Natural killer cell treated with Interleukin-12 subunit alpha and Interleukin-12 subunit beta and Interleukin-15 and Interleukin-18, amount 100 ng/mL, for 72 hours (primary cell): ENCODE measurements at regions not wholly inside any gene's neighbourhood (a gene's known extent, or its start where the extent isn't known, plus 50 kb on each side); places are given as distances from the start of the nearest gene placed in this dataset.
"Not testable (repeated sequence)": the region's sequence is repeated elsewhere in the genome, so short reads cannot be mapped to it uniquely, and the experiment has no call there.

Experiments used
- ATAC-seq, 2 donors: fragments of 150-1000 bp; cut with Tn5 transposase in 1 of 2; sonication (Bioruptor Pico), chemical (Tn5 transposase) in 1 of 2; 2 replicates each; pipeline ENCODE4 v1.10.0; 2021
- DNase-seq: peaks from one replicate; pipeline ENCODE4 v3.0.0; 2022; ENCODE audit warnings: low spot score
- H3K27ac Mint-ChIP-seq, 2 donors: 1 replicate in 1 of 2; 2 replicates in 1 of 2; pipeline ENCODE4 v1.8.0; 2022; ENCODE audit warnings: mixed read lengths in 2 of 2, mild to moderate bottlenecking in 1 of 2, moderate library complexity in 1 of 2
- H3K27me3 Mint-ChIP-seq, 2 donors: 1 replicate in 1 of 2; 2 replicates in 1 of 2; pipeline ENCODE4 v1.8.0; 2022; ENCODE audit warnings: mixed read lengths in 2 of 2
- H3K36me3 Mint-ChIP-seq: one replicate; pipeline ENCODE4 v1.8.0; 2022; ENCODE audit warnings: mixed read lengths
- H3K4me1 Mint-ChIP-seq, 2 donors: 1 replicate in 1 of 2; 2 replicates in 1 of 2; pipeline ENCODE4 v1.8.0; 2022; ENCODE audit warnings: low read depth in 2 of 2, mixed read lengths in 2 of 2, mild to moderate bottlenecking in 1 of 2
- H3K4me3 Mint-ChIP-seq: one replicate; pipeline ENCODE4 v1.8.0; 2022; ENCODE audit warnings: mixed read lengths
- H3K9me3 Mint-ChIP-seq: 2 replicates; pipeline ENCODE4 v1.8.0; 2022; ENCODE audit warnings: mixed read lengths

GRCh38 chr16:60230666-60231065 lies 1496.5 kb upstream of the GOT2 start:
- Mint-ChIP-seq H3K4me1 (no peaks in the 10 kb centered on the region), H3K27ac (no peak overlapping the region), H3K36me3 (peaks cover 29% of the 10 kb centered on the region), H3K4me3 (no peak overlapping the region), H3K9me3 (peaks cover 29% of the 10 kb centered on the region), H3K27me3 (no peaks in the 10 kb centered on the region)
- DNase-seq: no peak
- ATAC-seq: no peak

GRCh38 chr16:60225541-60225940 lies 1491.4 kb upstream of the GOT2 start:
- no peak for DNase-seq
- Mint-ChIP-seq H3K4me1 (no peaks in the 10 kb centered on the region), H3K9me3 (peaks cover 10% of the 10 kb centered on the region), H3K27ac (no peak overlapping the region), H3K36me3 (peaks cover 7% of the 10 kb centered on the region), H3K4me3 (no peak overlapping the region), H3K27me3 (no peaks in the 10 kb centered on the region)
- no peak for ATAC-seq

GRCh38 chr16:60217787-60218186 lies 1483.7 kb upstream of the GOT2 start:
- ATAC-seq (no peak), DNase-seq (no peak)
- Mint-ChIP-seq H3K9me3 (peaks cover 2% of the 10 kb centered on the region), H3K4me3 (no peak overlapping the region), H3K27me3 (no peaks in the 10 kb centered on the region), H3K4me1 (no peaks in the 10 kb centered on the region), H3K27ac (no peak overlapping the region), H3K36me3 (peaks cover 7% of the 10 kb centered on the region)

- ATAC-seq (no peak), DNase-seq (no peak)
- H3K4me3 Mint-ChIP-seq: no peak overlapping the region
- peaks cover 7% of the 10 kb centered on the region for H3K36me3 Mint-ChIP-seq
- H3K27ac Mint-ChIP-seq: no peak overlapping the region
- no peaks in the 10 kb centered on the region for H3K4me1 Mint-ChIP-seq
- peaks cover 10% of the 10 kb centered on the region for H3K9me3 Mint-ChIP-seq
- H3K27me3 Mint-ChIP-seq: no peaks in the 10 kb centered on the region
Observed at GRCh38 chr16:60214311-60214710, 1480.2 kb upstream of the GOT2 start.

DNA sequence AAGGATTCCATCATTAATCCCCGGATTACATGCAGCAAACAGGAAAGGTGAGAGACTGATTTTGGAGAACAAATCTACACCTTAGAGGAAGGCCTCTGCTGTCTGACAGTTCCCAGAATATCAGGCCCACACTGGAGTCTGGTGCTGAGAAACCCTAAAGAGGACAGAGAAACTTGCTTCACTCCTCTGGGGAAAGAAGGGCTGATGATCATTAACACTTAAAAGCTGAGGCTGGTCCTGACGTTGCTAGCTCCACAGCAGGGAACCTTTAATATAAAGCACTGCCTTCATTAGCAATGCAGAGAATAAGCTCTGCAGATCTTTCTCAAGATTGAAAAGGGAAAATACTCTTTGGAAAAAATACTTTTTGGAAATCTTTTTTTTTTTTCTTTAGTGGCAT lies 1472.4 kb upstream of the GOT2 start:
- H3K27ac Mint-ChIP-seq: no peak overlapping the region
- ATAC-seq (no peak), DNase-seq (no peak)
- peaks cover 5% of the 10 kb centered on the region for H3K9me3 Mint-ChIP-seq
- H3K4me1 Mint-ChIP-seq: no peaks in the 10 kb centered on the region
- no peak overlapping the region for H3K4me3 Mint-ChIP-seq
- H3K27me3 Mint-ChIP-seq: no peaks in the 10 kb centered on the region
- H3K36me3 Mint-ChIP-seq: peaks cover 5% of the 10 kb centered on the region

GRCh38 chr16:60204181-60204580 lies 1470.1 kb upstream of the GOT2 start:
- Mint-ChIP-seq H3K4me3 (no peak overlapping the region), H3K27me3 (no peaks in the 10 kb centered on the region), H3K27ac (no peak overlapping the region), H3K9me3 (peaks cover 7% of the 10 kb centered on the region), H3K4me1 (no peaks in the 10 kb centered on the region), H3K36me3 (peaks cover 11% of the 10 kb centered on the region)
- ATAC-seq: no peak
- DNase-seq: no peak

DNA sequence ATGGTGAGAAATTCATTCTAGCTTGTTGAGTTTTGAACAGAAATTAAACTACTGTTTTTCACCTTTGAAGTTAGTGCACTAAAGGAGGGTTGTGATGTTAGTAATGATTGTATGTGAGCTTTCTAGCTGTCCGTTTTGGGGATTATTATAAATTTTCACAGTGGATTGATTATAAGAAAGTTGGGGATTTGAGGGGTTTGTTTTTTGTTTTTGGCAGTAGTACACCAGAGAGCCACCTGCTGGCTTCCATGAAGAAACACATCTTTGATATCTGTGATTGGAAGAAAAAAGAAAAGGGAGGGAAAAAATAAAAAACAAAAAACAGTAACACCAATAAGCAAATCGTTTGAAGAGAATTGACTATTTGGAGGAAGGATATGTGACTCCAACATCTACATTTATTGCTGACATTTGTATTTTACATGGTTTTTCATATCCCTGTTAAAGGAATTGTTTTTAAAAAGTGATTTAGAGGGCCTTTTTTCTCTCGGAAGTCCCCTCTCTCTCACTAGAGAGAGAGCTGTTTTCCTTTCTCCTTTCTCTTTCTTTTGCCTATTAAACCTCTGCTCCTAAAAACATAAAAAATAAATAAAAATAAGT lies 1469.5 kb upstream of the GOT2 start:
- no peak for ATAC-seq
- Mint-ChIP-seq H3K4me3 (no peak overlapping the region), H3K9me3 (peaks cover 7% of the 10 kb centered on the region), H3K36me3 (peaks cover 11% of the 10 kb centered on the region), H3K27ac (no peak overlapping the region), H3K27me3 (no peaks in the 10 kb centered on the region), H3K4me1 (no peaks in the 10 kb centered on the region)
- DNase-seq: no peak

DNA sequence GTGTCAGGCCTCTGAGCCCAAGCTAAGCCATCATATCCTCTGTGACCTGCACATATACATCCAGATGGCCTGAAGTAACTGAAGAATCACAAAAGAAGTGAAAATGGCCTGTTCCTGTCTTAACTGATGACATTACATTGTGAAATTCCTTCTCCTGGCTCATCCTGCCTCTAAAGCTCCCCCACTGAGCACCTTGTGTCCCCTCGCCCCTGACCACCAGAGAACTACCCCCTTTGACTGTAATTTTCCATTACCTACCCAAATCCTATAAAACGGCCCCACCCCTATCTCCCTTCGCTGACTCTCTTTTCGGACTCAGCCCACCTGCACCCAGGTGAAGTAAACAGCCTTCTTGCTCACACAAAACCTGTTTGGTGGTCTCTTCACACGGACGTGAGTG lies 1466.6 kb upstream of the GOT2 start:
- not testable (repeated sequence) for DNase-seq, ATAC-seq

DNA sequence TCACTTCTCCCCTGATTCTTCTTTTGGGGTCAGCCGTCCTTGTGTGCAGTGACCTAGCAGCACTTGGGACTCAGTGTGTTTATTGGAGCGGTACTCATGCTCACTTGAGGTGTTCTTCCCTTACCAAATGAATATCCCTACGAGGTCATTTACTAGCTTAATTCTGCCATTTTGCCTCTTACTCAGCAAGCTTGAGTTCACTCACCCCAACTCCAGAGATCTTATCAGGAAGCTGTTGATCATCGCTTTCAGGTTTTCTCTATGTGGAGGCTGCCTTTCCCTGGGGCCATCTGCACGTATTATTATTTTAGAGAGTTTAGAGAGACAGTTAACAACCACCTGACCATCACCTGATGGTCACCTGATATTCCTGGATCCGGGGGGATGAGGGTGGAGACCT lies 1466.0 kb upstream of the GOT2 start:
- Mint-ChIP-seq H3K9me3 (peaks cover 4% of the 10 kb centered on the region), H3K27ac (no peak overlapping the region), H3K4me3 (no peak overlapping the region), H3K27me3 (no peaks in the 10 kb centered on the region), H3K4me1 (no peaks in the 10 kb centered on the region), H3K36me3 (peaks cover 6% of the 10 kb centered on the region)
- ATAC-seq: no peak
- DNase-seq: no peak

More for the DNA sequence above, 1466.6 kb upstream of the GOT2 start:
- not testable (repeated sequence) for H3K36me3 Mint-ChIP-seq, H3K27me3 Mint-ChIP-seq, H3K9me3 Mint-ChIP-seq, H3K4me3 Mint-ChIP-seq, H3K27ac Mint-ChIP-seq, H3K4me1 Mint-ChIP-seq

DNA sequence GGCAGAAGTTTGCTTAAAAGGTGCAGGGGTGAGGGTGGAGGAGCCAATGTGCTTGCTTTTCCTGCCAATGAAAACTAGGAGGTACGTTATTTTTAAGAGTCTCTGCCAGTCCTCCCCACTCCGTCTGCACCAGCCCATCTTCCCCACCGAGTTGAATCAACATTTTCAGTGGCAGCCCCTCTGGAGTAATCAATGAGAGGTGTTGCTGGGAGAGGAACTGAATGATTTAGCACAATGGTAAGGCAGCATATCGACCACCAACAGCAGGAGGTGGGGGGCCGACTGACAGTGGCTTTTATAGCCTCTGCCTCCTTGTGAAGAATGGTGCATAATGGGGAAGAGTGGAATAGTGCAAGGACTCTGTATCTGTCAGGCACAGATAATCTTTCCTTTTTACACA lies 1465.0 kb upstream of the GOT2 start:
- H3K27ac Mint-ChIP-seq: no peak overlapping the region
- no peaks in the 10 kb centered on the region for H3K4me1 Mint-ChIP-seq
- H3K4me3 Mint-ChIP-seq: no peak overlapping the region
- H3K9me3 Mint-ChIP-seq: peaks cover 4% of the 10 kb centered on the region
- ATAC-seq: no peak
- DNase-seq: no peak
- H3K27me3 Mint-ChIP-seq: no peaks in the 10 kb centered on the region
- H3K36me3 Mint-ChIP-seq: peaks cover 6% of the 10 kb centered on the region

DNA sequence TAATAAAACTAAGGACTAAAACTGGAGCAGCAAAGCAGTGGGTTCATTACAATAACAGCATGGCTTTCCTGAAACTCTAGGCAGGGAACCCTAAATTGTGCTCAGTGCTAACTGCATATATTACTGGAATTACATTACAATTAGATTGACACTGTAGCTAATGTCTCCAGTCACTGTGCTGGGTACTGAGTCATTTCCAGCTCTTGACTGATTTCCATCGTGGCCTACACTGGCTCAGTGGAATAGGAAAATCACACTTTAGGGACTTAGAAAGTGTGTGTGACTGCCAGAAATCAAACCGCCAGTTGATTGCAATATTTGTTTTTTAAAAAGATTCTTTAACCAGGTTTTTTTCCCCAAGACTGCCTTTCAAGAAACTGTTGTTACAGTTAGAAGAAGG lies 1447.4 kb upstream of the GOT2 start:
- H3K9me3 Mint-ChIP-seq: peaks cover 13% of the 10 kb centered on the region
- no peaks in the 10 kb centered on the region for H3K27me3 Mint-ChIP-seq
- H3K4me1 Mint-ChIP-seq: no peaks in the 10 kb centered on the region
- DNase-seq (no peak), ATAC-seq (no peak)
- H3K4me3 Mint-ChIP-seq: no peak overlapping the region
- peaks cover 14% of the 10 kb centered on the region for H3K36me3 Mint-ChIP-seq
- H3K27ac Mint-ChIP-seq: no peak overlapping the region

- peaks cover 13% of the 10 kb centered on the region for H3K9me3 Mint-ChIP-seq
- DNase-seq (no peak), ATAC-seq (no peak)
- no peaks in the 10 kb centered on the region for H3K27me3 Mint-ChIP-seq
- H3K4me3 Mint-ChIP-seq: no peak overlapping the region
- no peak overlapping the region for H3K27ac Mint-ChIP-seq
- H3K36me3 Mint-ChIP-seq: peaks cover 14% of the 10 kb centered on the region
- no peaks in the 10 kb centered on the region for H3K4me1 Mint-ChIP-seq
Observed at GRCh38 chr16:60180609-60181008, 1446.5 kb upstream of the GOT2 start.

DNA sequence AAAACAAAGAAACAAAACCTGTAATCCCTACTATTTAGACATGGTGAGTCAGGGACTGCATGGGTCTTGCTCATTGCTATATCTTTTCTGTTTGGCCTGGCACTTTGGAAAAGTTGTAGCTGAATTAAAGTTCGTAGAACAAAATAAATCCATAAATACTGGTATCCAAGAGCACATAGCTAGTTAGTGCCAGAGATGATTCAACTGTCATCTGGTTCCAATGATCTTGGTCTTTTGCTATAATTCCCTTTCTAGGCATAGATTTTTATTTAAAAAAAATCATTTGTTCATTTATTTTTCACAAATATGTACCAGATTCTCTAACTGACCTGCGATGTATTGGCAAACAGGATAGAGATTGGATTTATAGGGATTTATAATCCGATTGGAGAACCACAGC lies 1436.1 kb upstream of the GOT2 start:
- H3K27me3 Mint-ChIP-seq: no peaks in the 10 kb centered on the region
- peaks cover 18% of the 10 kb centered on the region for H3K9me3 Mint-ChIP-seq
- no peak overlapping the region for H3K27ac Mint-ChIP-seq
- no peak for DNase-seq
- no peak for ATAC-seq
- H3K36me3 Mint-ChIP-seq: no peaks in the 10 kb centered on the region
- H3K4me3 Mint-ChIP-seq: no peak overlapping the region
- H3K4me1 Mint-ChIP-seq: no peaks in the 10 kb centered on the region

- Mint-ChIP-seq H3K27ac (no peak overlapping the region), H3K36me3 (no peaks in the 10 kb centered on the region), H3K9me3 (peaks cover 10% of the 10 kb centered on the region), H3K27me3 (no peaks in the 10 kb centered on the region), H3K4me1 (no peaks in the 10 kb centered on the region), H3K4me3 (no peak overlapping the region)
- DNase-seq (no peak), ATAC-seq (no peak)
Observed at GRCh38 chr16:60166111-60166510, 1432.0 kb upstream of the GOT2 start.

DNA sequence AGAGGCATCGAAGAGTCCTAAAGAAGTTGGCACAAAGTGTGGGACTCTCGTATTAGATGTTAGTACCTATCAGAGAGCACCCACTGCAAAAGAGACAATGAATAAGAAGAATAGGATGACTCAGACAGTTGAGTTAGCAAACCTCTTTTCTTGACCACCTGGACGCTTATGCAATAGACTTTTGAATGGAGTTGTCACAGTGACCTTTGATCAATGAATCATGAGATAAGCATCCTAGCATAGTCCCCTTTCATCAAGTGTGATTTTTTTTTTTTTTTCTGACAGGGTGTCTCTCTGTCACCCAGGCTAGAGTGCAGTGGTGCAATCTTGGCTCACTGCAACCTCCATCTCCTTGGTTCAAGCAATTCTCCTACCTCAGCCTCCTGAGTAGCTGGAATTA lies 1417.9 kb upstream of the GOT2 start:
- Mint-ChIP-seq H3K36me3 (peaks cover 11% of the 10 kb centered on the region), H3K9me3 (peaks cover 25% of the 10 kb centered on the region), H3K27ac (no peak overlapping the region), H3K27me3 (no peaks in the 10 kb centered on the region), H3K4me3 (no peak overlapping the region), H3K4me1 (no peaks in the 10 kb centered on the region)
- DNase-seq: no peak
- ATAC-seq: no peak
